PC-9 (cell line): ENCODE measurements at regions not wholly inside any gene's neighbourhood (a gene's known extent, or its start where the extent isn't known, plus 50 kb on each side); places are given as distances from the start of the nearest gene placed in this dataset.

ENCODE experiments used
- EZH2 ChIP-seq: fragments of 200-600 bp; sonication (generic); IDR thresholded peaks from 2 replicates; pipeline ENCODE4 v1.8.0; 2017; ENCODE audit warnings: antibody characterized with exemption, low read depth
- TF ChIP-seq, protein P1 (sequence below): fragments of 200-600 bp; sonication (generic); conservative IDR thresholded peaks from 2 replicates; pipeline ENCODE4 v1.6.1; 2017; ENCODE audit warnings: mixed run types, antibody characterized with exemption, mild to moderate bottlenecking, moderate library complexity

DNA sequence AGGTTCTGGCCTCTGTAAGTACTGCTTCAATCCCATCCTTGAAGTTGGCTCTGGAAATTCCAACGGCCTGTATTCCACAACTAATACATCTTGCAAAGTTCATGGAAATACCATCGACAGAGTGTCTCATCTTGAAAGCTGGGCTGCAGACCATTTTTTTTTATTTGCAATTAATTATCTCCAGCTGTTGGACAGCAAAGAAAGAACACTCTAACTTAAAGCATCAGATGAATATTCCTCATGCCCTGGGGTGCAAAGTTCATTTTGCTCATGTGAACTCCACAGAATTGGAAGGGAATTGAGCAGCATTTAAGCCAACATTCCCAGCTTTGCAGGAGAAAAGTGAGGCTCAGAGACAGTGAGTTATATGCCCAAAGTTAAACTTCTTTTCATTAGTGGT is 96.5 kb upstream of the PIEZO2 start:
- TF ChIP-seq, protein P1, sequence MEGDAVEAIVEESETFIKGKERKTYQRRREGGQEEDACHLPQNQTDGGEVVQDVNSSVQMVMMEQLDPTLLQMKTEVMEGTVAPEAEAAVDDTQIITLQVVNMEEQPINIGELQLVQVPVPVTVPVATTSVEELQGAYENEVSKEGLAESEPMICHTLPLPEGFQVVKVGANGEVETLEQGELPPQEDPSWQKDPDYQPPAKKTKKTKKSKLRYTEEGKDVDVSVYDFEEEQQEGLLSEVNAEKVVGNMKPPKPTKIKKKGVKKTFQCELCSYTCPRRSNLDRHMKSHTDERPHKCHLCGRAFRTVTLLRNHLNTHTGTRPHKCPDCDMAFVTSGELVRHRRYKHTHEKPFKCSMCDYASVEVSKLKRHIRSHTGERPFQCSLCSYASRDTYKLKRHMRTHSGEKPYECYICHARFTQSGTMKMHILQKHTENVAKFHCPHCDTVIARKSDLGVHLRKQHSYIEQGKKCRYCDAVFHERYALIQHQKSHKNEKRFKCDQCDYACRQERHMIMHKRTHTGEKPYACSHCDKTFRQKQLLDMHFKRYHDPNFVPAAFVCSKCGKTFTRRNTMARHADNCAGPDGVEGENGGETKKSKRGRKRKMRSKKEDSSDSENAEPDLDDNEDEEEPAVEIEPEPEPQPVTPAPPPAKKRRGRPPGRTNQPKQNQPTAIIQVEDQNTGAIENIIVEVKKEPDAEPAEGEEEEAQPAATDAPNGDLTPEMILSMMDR = no peak
- no peak for TF ChIP-seq EZH2
